ENCODE measurements at regions not wholly inside any gene's neighbourhood (a gene's known extent, or its start where the extent isn't known, plus 50 kb on each side); places are given as distances from the start of the nearest gene placed in this dataset.

- TF ChIP-seq MAX (IDR thresholded peaks at IDR 0.05) (no peak), CTCF (IDR thresholded peaks at IDR 0.05; ENCODE audit: low read depth, low read length, missing input control) (no peak), REST (IDR thresholded peaks at IDR 0.05) (no peak), SP1 (IDR thresholded peaks at IDR 0.05) (peak; percentile 47), EGR1 (IDR thresholded peaks at IDR 0.05; ENCODE audit: low read depth in 2 of 2) (no peak), ZBTB33 (IDR thresholded peaks at IDR 0.05) (no peak), YY1 (IDR thresholded peaks at IDR 0.05) (peak; percentile 59), TAF1 (conservative IDR thresholded peaks at IDR 0.05) (no peak), HNF4G (IDR thresholded peaks at IDR 0.05) (peak; percentile 68), RXRA (IDR thresholded peaks at IDR 0.05) (peak; percentile 58 to 67), GABPA (IDR thresholded peaks at IDR 0.05 in 1 of 2, conservative IDR thresholded peaks at IDR 0.05 in 1 of 2) (no peak), JUND (IDR thresholded peaks at IDR 0.05) (no peak), RAD21 (IDR thresholded peaks at IDR 0.05) (peak in 1 of 2 donors; percentile 45)
These were observed 674.5 kb upstream of the NECTIN3 start for GRCh38 chr3:110397115-110397514.
